Peyer's patch (tissue), 4 donors: ENCODE measurements at regions not wholly inside any gene's neighbourhood (a gene's known extent, or its start where the extent isn't known, plus 50 kb on each side); places are given as distances from the start of the nearest gene placed in this dataset.

ENCODE experiments used
- DNase-seq, 3 donors: peaks; one replicate each; pipeline ENCODE4 v3.0.0-alpha.2; 2017 to 2019
- H3K27ac ChIP-seq, 4 donors: fragments of 200-600 bp; sonication (generic); one replicate each; pipeline ENCODE4 v1.5.1; 2016 to 2019
- H3K27me3 ChIP-seq, 2 donors: fragments of 200-600 bp; sonication (generic); one replicate each; pipeline ENCODE4 v1.5.1; 2019
- H3K36me3 ChIP-seq, 3 donors: fragments of 200-600 bp; sonication (generic); one replicate each; pipeline ENCODE4 v1.5.1; 2016 to 2019
- H3K4me1 ChIP-seq, 4 donors: fragments of 200-600 bp; sonication (generic); one replicate each; pipeline ENCODE4 v1.5.1; 2016 to 2019
- H3K4me3 ChIP-seq, 4 donors: fragments of 200-600 bp; sonication (generic); 1 replicate in 3 of 4; 2 replicates in 1 of 4; pipeline ENCODE4 v1.5.1; 2016 to 2019; ENCODE audit warnings: mild to moderate bottlenecking in 1 of 4
- H3K9me3 ChIP-seq, 4 donors: fragments of 200-600 bp; sonication (generic); one replicate each; pipeline ENCODE4 v1.5.1; 2016 to 2019; ENCODE audit warnings: mild to moderate bottlenecking in 1 of 4
- POLR2A ChIP-seq, 2 donors: fragments of 450-650 bp; IDR thresholded peaks; one replicate each; pipeline ENCODE4 v1.5.1; 2017; ENCODE audit warnings: antibody characterized with exemption in 2 of 2, mild to moderate bottlenecking in 2 of 2, moderate library complexity in 2 of 2
- TF ChIP-seq, protein P1 (sequence below), 6 experiments: fragments of 450-650 bp in 4 of 6; fragments of 200-600 bp in 2 of 6; sonication (generic) in 1 of 6; IDR thresholded peaks; one replicate each; pipeline ENCODE4 v1.5.1; 2017 to 2019; ENCODE audit warnings: antibody characterized with exemption in 6 of 6, mild to moderate bottlenecking in 3 of 6, moderate library complexity in 1 of 6

DNA sequence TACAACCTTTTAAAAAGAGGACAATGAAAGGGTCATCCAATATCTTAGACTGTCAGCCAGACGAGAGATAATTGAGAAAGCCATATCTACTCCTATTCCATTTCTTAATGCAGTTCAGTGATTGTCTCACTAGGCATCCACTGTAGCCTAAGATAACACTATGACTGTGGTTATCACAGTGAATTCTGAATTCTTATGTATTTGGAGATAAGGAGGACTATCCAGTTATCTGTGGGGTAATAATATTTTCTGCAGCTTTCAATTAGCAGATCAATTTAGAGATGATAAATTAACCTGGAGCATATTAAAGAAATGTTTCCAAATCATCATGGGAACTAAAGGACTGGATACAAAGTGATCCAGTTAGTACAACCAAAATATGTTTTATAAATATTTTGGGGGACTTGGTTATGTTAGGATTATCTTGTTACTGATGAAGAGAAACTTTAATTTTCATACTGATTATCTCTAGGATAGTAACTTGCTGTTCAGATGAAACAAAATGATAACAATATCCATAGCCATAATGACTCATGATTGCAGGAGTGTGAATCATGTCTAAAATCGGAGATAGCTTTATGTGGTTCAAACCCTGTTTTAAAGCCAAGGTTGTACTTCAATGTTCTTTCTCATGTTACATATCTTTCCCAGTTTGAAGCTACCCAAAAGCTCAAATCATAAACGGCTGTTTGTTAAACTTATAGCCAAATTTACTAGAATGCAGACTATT is 1152.0 kb downstream of the HACE1 start:
- TF ChIP-seq, protein P1, sequence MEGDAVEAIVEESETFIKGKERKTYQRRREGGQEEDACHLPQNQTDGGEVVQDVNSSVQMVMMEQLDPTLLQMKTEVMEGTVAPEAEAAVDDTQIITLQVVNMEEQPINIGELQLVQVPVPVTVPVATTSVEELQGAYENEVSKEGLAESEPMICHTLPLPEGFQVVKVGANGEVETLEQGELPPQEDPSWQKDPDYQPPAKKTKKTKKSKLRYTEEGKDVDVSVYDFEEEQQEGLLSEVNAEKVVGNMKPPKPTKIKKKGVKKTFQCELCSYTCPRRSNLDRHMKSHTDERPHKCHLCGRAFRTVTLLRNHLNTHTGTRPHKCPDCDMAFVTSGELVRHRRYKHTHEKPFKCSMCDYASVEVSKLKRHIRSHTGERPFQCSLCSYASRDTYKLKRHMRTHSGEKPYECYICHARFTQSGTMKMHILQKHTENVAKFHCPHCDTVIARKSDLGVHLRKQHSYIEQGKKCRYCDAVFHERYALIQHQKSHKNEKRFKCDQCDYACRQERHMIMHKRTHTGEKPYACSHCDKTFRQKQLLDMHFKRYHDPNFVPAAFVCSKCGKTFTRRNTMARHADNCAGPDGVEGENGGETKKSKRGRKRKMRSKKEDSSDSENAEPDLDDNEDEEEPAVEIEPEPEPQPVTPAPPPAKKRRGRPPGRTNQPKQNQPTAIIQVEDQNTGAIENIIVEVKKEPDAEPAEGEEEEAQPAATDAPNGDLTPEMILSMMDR (IDR thresholded peaks at IDR 0.05), result no peak
- no peak for TF ChIP-seq POLR2A (IDR thresholded peaks at IDR 0.05)

DNA sequence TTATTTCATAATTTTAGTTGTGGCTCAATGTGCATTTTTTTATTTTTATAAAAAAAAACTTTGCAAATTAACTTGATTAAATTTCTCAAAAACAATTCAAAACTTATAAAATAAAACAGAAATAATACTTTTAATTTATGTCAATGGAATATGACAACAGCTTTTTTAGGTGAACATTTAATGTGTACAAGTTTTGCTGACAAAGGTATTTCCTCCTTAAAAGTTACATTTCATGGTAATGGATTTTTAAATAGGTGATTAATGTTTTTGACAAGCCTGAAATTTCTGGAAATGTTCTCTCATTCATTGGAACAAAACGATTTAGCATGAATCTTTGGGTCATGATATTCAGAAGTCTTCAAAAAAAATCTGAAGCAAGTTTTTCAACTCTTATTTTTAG is 1160.0 kb downstream of the HACE1 start:
- no peak overlapping the region for H3K27ac ChIP-seq
- H3K36me3 ChIP-seq, result no peaks in the 10 kb centered on the region
- H3K9me3 ChIP-seq, result no peaks in the 10 kb centered on the region
- TF ChIP-seq, protein P1 (IDR thresholded peaks at IDR 0.05), result no peak
- TF ChIP-seq POLR2A (IDR thresholded peaks at IDR 0.05), result no peak
- no peaks in the 10 kb centered on the region for H3K27me3 ChIP-seq
- no peak overlapping the region for H3K4me3 ChIP-seq
- DNase-seq, result no peak
- no peaks in the 10 kb centered on the region for H3K4me1 ChIP-seq

More for the DNA sequence above, 1152.0 kb downstream of the HACE1 start:
- Histone ChIP-seq H3K4me1 (no peaks in the 10 kb centered on the region), H3K27ac (no peak overlapping the region), H3K36me3 (no peaks in the 10 kb centered on the region), H3K4me3 (no peak overlapping the region), H3K9me3 (no peaks in the 10 kb centered on the region), H3K27me3 (no peaks in the 10 kb centered on the region)
- no peak for DNase-seq

DNA sequence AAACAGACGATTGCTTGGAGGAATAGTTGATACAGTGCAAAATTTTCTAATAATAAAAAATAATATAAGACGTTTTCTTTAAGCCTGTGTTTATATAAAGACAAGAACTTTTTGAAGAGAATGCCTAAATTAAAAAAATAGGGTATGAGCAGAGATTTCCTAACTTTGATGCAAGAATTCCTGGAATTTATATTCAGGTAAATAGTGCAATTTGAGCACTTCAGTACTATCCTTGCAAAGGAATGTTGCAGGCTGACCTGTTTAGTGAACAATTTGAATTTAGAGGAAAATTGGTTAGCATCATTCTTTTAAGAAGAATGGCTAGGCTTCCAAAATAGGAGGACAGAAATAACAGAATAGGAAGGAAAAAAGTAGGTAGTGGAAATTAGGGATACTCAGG is 1172.3 kb downstream of the HACE1 start:
- DNase-seq, result no peak
- H3K27me3 ChIP-seq, result no peaks in the 10 kb centered on the region
- no peak overlapping the region for H3K27ac ChIP-seq
- H3K9me3 ChIP-seq, result no peaks in the 10 kb centered on the region
- no peaks in the 10 kb centered on the region for H3K4me1 ChIP-seq
- no peak overlapping the region for H3K4me3 ChIP-seq
- no peaks in the 10 kb centered on the region for H3K36me3 ChIP-seq
- TF ChIP-seq POLR2A (IDR thresholded peaks at IDR 0.05), result no peak
- TF ChIP-seq, protein P1 (IDR thresholded peaks at IDR 0.05), result no peak

DNA sequence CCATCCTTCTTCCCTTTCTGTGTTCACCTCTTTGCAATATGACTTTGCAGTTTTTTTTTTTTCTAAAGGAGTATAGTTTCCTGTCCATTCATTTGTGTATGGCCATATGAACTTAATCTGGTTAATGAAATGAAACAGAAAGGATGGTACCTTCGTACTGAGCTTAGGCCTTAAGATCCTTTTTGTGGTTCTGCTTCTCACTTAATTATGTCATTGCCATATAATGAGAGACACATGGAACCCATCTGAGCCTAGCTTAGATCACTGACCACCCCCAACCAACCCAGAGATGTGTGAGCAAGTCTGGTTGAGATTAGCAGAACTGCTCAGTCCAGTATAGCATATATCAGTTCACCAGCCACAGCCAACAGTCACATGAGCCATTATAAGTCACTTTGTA is 1179.6 kb downstream of the HACE1 start:
- H3K27ac ChIP-seq, result no peak overlapping the region
- TF ChIP-seq, protein P1 (IDR thresholded peaks at IDR 0.05), result no peak

DNA sequence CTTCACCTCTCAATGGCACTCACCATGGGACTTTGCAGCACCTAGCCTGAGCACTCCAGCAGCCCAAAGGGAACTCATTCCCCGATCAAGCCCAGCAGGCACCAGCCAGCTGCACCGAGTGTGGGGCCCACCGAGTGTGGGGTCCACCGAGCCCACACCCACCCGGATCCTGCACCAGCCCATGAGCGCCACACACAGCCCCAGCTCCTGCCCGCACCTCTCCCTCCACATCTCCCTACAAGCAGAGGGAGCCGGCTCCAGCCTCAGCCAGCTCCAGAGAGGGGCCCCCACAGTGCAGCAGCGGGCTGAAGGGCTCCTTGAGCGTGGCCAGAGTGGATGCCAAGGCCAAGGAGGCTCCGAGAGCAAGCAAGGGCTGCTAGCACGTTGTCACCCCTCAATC is 1182.4 kb downstream of the HACE1 start:
- H3K36me3 ChIP-seq, result no peaks in the 10 kb centered on the region
- H3K4me3 ChIP-seq, result no peak overlapping the region
- H3K4me1 ChIP-seq, result no peaks in the 10 kb centered on the region
- no peak overlapping the region for H3K27ac ChIP-seq
- no peaks in the 10 kb centered on the region for H3K9me3 ChIP-seq
- no peaks in the 10 kb centered on the region for H3K27me3 ChIP-seq
- no peak for DNase-seq
- no peak for TF ChIP-seq POLR2A (IDR thresholded peaks at IDR 0.05)

More for the DNA sequence above, 1179.6 kb downstream of the HACE1 start:
- DNase-seq, result no peak
- H3K4me1 ChIP-seq, result no peaks in the 10 kb centered on the region
- no peak overlapping the region for H3K4me3 ChIP-seq
- H3K27me3 ChIP-seq, result no peaks in the 10 kb centered on the region
- no peaks in the 10 kb centered on the region for H3K9me3 ChIP-seq
- no peaks in the 10 kb centered on the region for H3K36me3 ChIP-seq

DNA sequence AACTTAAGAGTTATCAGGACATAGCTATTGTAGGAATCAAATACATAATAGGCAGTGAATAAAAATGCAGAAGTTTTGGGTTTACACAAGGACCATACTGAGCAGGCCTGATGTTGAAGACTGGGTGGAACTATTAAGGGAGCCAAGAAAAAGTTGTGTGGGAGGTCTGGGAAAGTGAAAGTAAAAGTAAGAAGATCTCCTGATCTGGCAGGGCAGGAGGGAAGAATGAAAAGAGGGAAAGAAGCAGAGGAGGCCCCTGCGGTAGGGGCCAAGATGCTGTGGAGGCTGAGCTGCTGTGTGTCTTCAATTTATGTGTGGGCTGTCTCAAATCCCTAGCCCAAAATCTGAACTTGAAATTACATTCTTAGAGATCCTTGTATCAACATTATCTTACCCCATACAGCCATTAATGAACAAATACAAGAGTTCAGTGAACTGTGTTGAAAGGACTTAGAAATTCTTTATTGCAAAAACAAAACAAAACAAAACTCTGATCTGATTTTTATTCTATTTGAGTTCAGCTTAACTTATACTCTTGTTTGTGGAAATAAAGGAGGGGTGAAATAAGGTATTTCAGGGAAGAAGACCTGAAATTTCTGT is 1183.8 kb downstream of the HACE1 start:
- TF ChIP-seq POLR2A (IDR thresholded peaks at IDR 0.05), result no peak
- TF ChIP-seq, protein P1 (IDR thresholded peaks at IDR 0.05), result no peak
- H3K4me3 ChIP-seq, result no peak overlapping the region
- no peak for DNase-seq
- no peak overlapping the region for H3K27ac ChIP-seq
- H3K4me1 ChIP-seq, result no peaks in the 10 kb centered on the region
- H3K9me3 ChIP-seq, result no peaks in the 10 kb centered on the region
- H3K27me3 ChIP-seq, result no peaks in the 10 kb centered on the region
- H3K36me3 ChIP-seq, result no peaks in the 10 kb centered on the region
